HepG2 (cell line): ENCODE measurements at regions not wholly inside any gene's neighbourhood (a gene's known extent, or its start where the extent isn't known, plus 50 kb on each side); places are given as distances from the start of the nearest gene placed in this dataset.

Source experiments
- ATAC-seq: fragments of 200-7000 bp; cut with Tn5 transposase; 3 replicates; pipeline ENCODE4 v1.9.1; 2020; ENCODE audit warnings: mild to moderate bottlenecking, moderate library complexity
- BruUV-seq: library from RNA; stranded (reverse); fragments of 400-500 nt; replicated peaks from 2 replicates; lab custom pipeline; 2021; lab: Mats Ljungman, UMichigan
- CTCF ChIA-PET: fragments of 300-600 bp; formaldehyde crosslinking; extraction: SDS; loops from one replicate; lab custom pipeline; 2021; ENCODE audit warnings: low total read pairs, inconsistent platforms, low intra/inter-chr PET ratio; lab: Yijun Ruan, JAX
- POLR2A ChIA-PET: fragments of 350-600 bp; sonication (Branson Sonifier 250); formaldehyde crosslinking; loops from one replicate; lab custom pipeline; 2020; ENCODE audit warnings: antibody characterized with exemption, inconsistent platforms; lab: Yijun Ruan, JAX
- DNase-seq: peaks from one replicate; pipeline ENCODE4 v3.0.0-alpha.2; 2015; ENCODE audit warnings: low spot score
- FAIRE-seq: peaks from 3 replicates; lab custom pipeline; 2011; peaks lifted over from hg19 to GRCh38; lab: Jason Lieb, UNC
- H2AFZ ChIP-seq: one replicate; pipeline ENCODE4 v1.6.1; 2011; ENCODE audit warnings: low read length, inconsistent platforms
- H3K27ac ChIP-seq: fragments of 300-600 bp; 3 replicates; pipeline ENCODE4 v1.8.0; 2011; ENCODE audit warnings: mixed run types, mild to moderate bottlenecking, mixed read lengths, low read length, inconsistent platforms; ENCODE audit not compliant: insufficient read depth; ENCODE audit errors: extremely low read length
- H3K27me3 ChIP-seq, 2 experiments: fragments of 200-600 bp in 1 of 2; 2 replicates in 1 of 2; 3 replicates in 1 of 2; pipeline versions ENCODE4 v1.6.0 to v1.8.0; 2011; ENCODE audit warnings: low read length in 2 of 2, mild to moderate bottlenecking in 2 of 2, moderate library complexity in 2 of 2, inconsistent platforms in 1 of 2; ENCODE audit not compliant: insufficient read depth in 2 of 2, control insufficient read depth in 1 of 2
- H3K36me3 ChIP-seq, 2 experiments: fragments of 200-600 bp in 1 of 2; replicated peaks in 1 of 2; 2 replicates in 1 of 2; 3 replicates in 1 of 2; pipeline versions ENCODE4 v1.5.1 to v1.8.0; 2011; ENCODE audit warnings: low read length in 2 of 2, inconsistent platforms in 1 of 2; ENCODE audit not compliant: insufficient read depth in 2 of 2, control insufficient read depth in 1 of 2
- H3K4me1 ChIP-seq: 2 replicates; pipeline ENCODE4 v1.5.1; 2012; ENCODE audit warnings: low read length, inconsistent platforms; ENCODE audit not compliant: insufficient read depth
- H3K4me2 ChIP-seq: 2 replicates; pipeline ENCODE4 v1.6.0; 2011; ENCODE audit warnings: low read depth, low read length, inconsistent platforms
- H3K4me3 ChIP-seq, 3 experiments: fragments of 200-600 bp in 1 of 3; sonication (generic), shearing (Covaris generic) in 1 of 3; replicated peaks in 1 of 3; 2 replicates each; pipeline ENCODE4 v1.5.1; 2011 to 2016; ENCODE audit warnings: low read length in 3 of 3, inconsistent platforms in 2 of 3, low read depth in 2 of 3, mild to moderate bottlenecking in 2 of 3, control low read depth in 1 of 3, mixed read lengths in 1 of 3; ENCODE audit not compliant: insufficient read depth in 1 of 3
- H3K79me2 ChIP-seq: one replicate; pipeline ENCODE4 v1.6.1; 2011; ENCODE audit warnings: low read length, inconsistent platforms; ENCODE audit not compliant: insufficient read depth
- H3K9ac ChIP-seq: 2 replicates; pipeline ENCODE4 v1.6.0; 2011; ENCODE audit warnings: mild to moderate bottlenecking, low read depth, low read length, inconsistent platforms; ENCODE audit not compliant: insufficient read depth
- H3K9me3 ChIP-seq: 2 replicates; pipeline ENCODE4 v1.5.1; 2012; ENCODE audit warnings: mild to moderate bottlenecking, low read length
- H4K20me1 ChIP-seq: 2 replicates; pipeline ENCODE4 v1.6.0; 2011; ENCODE audit warnings: inconsistent platforms, mild to moderate bottlenecking, low read length, moderate library complexity; ENCODE audit not compliant: insufficient read depth
- ADNP ChIP-seq: sonication (generic); formaldehyde crosslinking; IDR thresholded peaks from 2 replicates; pipeline ENCODE4 v1.4.0; 2020; ENCODE audit warnings: missing genetic modification reagents
- ETV5 ChIP-seq: IDR thresholded peaks from 2 replicates; pipeline ENCODE4 v1.6.1; 2018; ENCODE audit warnings: missing biosample characterization, missing genetic modification reagents, inconsistent platforms, borderline replicate concordance
- MEIS1 ChIP-seq: sonication (generic); formaldehyde crosslinking; IDR thresholded peaks from 2 replicates; pipeline ENCODE4 v1.9.0; 2021; ENCODE audit warnings: mild to moderate bottlenecking, missing genetic modification reagents, moderate library complexity, borderline replicate concordance
- POLR2G ChIP-seq: fragments of 200-400 bp; formaldehyde crosslinking; IDR thresholded peaks from 2 replicates; pipeline ENCODE4 v1.6.1; 2018; ENCODE audit warnings: mild to moderate bottlenecking, low read depth, low read length, moderate library complexity
- REST ChIP-seq, 2 experiments: IDR thresholded peaks; 2 replicates each; pipeline ENCODE4 v1.6.1; 2011 to 2012; ENCODE audit warnings: low read length in 2 of 2, borderline replicate concordance in 1 of 2, low read depth in 1 of 2, mild to moderate bottlenecking in 1 of 2, moderate library complexity in 1 of 2
- RNF2 ChIP-seq: fragments of 450-650 bp; conservative IDR thresholded peaks from 2 replicates; pipeline ENCODE4 v1.6.1; 2016; ENCODE audit warnings: low read depth
- ZFP62 ChIP-seq: sonication (generic); formaldehyde crosslinking; IDR thresholded peaks from 2 replicates; pipeline ENCODE4 v1.4.0; 2020; ENCODE audit warnings: missing genetic modification reagents
- ZFP91 ChIP-seq: sonication (generic); formaldehyde crosslinking; IDR thresholded peaks from 2 replicates; pipeline ENCODE4 v1.9.0; 2022; ENCODE audit warnings: missing genetic modification reagents, mild to moderate bottlenecking, borderline replicate concordance
- ZNF460 ChIP-seq: sonication (generic); formaldehyde crosslinking; IDR thresholded peaks from 2 replicates; pipeline ENCODE4 v1.5.1; 2020; ENCODE audit warnings: missing genetic modification reagents, mild to moderate bottlenecking, borderline replicate concordance
- ZNF501 ChIP-seq: sonication (generic); formaldehyde crosslinking; IDR thresholded peaks from 2 replicates; pipeline ENCODE4 v1.5.1; 2020; ENCODE audit warnings: mild to moderate bottlenecking, moderate library complexity, missing genetic modification reagents
- WGBS: methylation state at CpG from one replicate; pipeline ENCODE4 v1.1.6; 2017; ENCODE audit warnings: low lambda C conversion rate; 5-methylcytosine and 5-hydroxymethylcytosine counted together
- in situ Hi-C: cut with HindIII; loops from 2 replicates; pipeline ENCODE4 v1.10.0; 2017; ENCODE audit warnings: low pct_unique_long_range_greater_than_20kb; ENCODE audit not compliant: extremely low pct_ligation_motif_present
- intact Hi-C: fragments of 100-400 bp; cut with micrococcal nuclease; formaldehyde crosslinking; loops from one replicate; pipeline ENCODE4 v1.10.0; 2022; ENCODE audit not compliant: unreplicated experiment
- TF ChIP-seq, protein P1 (sequence below): IDR thresholded peaks from 2 replicates; pipeline ENCODE4 v1.6.1; 2018; ENCODE audit warnings: missing genetic modification reagents
- TF ChIP-seq, protein P2 (sequence below): sonication (generic); formaldehyde crosslinking; IDR thresholded peaks from 2 replicates; pipeline ENCODE4 v1.8.0; 2022; ENCODE audit warnings: missing genetic modification reagents, low read depth, mild to moderate bottlenecking, borderline replicate concordance

DNA sequence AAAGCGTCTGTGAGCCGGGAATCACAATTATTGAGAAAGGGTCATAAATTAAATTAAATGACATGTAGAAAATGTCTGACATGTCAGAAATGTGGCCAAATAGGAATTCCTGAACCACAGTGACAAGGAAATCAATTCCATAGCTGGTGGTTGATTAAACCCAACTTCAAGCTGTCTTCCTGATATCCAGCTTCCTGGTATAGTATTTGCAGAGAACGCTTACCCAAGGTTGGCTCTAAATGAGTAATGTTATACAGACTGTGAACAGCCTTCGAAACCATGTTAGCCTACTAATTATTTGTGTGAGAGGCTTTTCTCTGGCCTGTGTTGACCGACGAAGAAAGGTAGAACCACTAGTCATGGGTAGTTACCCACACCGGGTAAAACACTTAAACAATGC lies 347.2 kb downstream of the RFC3 start (continued):
- TF ChIP-seq MEIS1 (no peak), ADNP (CRISPR knock-in tag) (no peak), ZNF501 (no peak), ZFP62 (CRISPR knock-in tag) (no peak)

DNA sequence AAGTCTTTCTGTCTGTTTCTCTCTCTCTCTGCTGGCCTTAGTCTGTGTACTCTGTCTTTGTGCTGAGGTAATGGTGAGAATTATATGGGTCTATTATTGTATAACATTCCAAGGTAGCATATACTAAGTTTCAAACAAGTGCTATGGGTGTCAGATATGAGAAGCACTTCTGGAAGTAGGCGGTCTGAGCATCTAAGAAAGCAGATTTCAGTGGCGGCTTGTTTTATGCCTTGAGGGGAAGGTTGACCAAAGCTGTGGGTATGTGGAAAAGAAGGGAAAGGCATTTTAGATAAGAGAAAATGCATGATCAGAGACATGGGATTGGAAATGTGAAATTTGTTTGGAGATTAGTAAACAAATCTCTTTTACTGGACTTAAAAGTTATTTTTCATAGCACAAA lies 348.5 kb downstream of the RFC3 start:
- ATAC-seq (no peak), DNase-seq (no peak), FAIRE-seq (no peak)
- no peak overlapping the region for H2AFZ ChIP-seq
- no peaks in the 10 kb centered on the region for H3K27me3 ChIP-seq
- no peaks in the 10 kb centered on the region for H3K79me2 ChIP-seq
- in situ Hi-C loops (no loop called here), intact Hi-C loops (no loop called here)
- no peak for TF ChIP-seq ZFP91 (CRISPR knock-in tag)
- TF ChIP-seq POLR2G: no peak
- TF ChIP-seq REST (IDR thresholded peaks at IDR 0.05; ENCODE audit: borderline replicate concordance in 1 of 2, low read depth in 1 of 2, low read length in 2 of 2): no peak
- TF ChIP-seq, protein P1, sequence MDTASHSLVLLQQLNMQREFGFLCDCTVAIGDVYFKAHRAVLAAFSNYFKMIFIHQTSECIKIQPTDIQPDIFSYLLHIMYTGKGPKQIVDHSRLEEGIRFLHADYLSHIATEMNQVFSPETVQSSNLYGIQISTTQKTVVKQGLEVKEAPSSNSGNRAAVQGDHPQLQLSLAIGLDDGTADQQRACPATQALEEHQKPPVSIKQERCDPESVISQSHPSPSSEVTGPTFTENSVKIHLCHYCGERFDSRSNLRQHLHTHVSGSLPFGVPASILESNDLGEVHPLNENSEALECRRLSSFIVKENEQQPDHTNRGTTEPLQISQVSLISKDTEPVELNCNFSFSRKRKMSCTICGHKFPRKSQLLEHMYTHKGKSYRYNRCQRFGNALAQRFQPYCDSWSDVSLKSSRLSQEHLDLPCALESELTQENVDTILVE (CRISPR knock-in tag): no peak
- TF ChIP-seq, protein P2, sequence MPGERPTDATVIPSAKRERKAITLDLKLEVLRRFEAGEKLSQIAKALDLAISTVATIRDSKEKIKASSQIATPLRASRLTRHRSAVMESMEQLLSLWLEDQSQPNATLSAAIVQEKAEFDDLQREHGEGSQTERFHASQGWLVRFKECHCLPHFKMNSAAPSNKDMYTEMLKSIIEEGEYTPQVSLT: no peak
- no peak for TF ChIP-seq RNF2
- TF ChIP-seq ETV5 (CRISPR knock-in tag): no peak
- no peak for TF ChIP-seq ZNF460 (CRISPR knock-in tag)
- H3K27ac ChIP-seq: no peak overlapping the region
- no peak overlapping the region for H3K4me2 ChIP-seq
- H3K9me3 ChIP-seq: no peaks in the 10 kb centered on the region
- peaks cover 9% of the 10 kb centered on the region for H3K4me1 ChIP-seq
- CTCF ChIA-PET: no interaction called here
- 71% methylated on average over 2 of the region's 2 CpGs for WGBS
- no peaks in the 10 kb centered on the region for H3K36me3 ChIP-seq
- no peak overlapping the region for H3K9ac ChIP-seq
- BruUV-seq: no TSS peak
- no peak overlapping the region for H3K4me3 ChIP-seq
- no peaks in the 10 kb centered on the region for H4K20me1 ChIP-seq
- POLR2A ChIA-PET: no interaction called here
